NOMO-1 (cell line): ENCODE measurements at regions not wholly inside any gene's neighbourhood (a gene's known extent, or its start where the extent isn't known, plus 50 kb on each side); places are given as distances from the start of the nearest gene placed in this dataset.
"Not testable (repeated sequence)": the region's sequence is repeated elsewhere in the genome, so short reads cannot be mapped to it uniquely, and the experiment has no call there.

Experiments
- DNase-seq, 2 experiments: peaks; one replicate each; lab custom pipeline; 2025; ENCODE audit not compliant: unreplicated experiment in 2 of 2; lab: John Stamatoyannopoulos, UW

DNA sequence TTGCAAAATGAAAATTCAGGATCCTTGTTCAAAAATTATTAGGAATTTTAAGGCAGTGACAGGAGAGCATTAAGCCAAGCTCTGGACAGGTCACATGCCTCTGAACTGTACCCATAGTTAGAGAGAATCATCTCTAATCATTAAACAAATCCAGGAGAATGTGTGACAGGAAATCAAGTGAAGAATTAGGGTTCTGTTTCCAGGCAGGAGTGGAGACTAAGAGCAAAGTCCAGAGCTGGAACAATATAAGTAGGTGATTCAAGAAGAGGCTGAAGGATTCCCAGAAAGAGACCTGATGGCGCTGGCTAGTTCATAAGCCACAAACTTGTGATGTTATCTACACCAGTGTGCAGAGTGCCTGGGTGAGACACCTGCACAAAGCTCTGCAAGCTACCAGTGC lies 104.6 kb upstream of the PRKG2 start:
- DNase-seq, result no peak

DNA sequence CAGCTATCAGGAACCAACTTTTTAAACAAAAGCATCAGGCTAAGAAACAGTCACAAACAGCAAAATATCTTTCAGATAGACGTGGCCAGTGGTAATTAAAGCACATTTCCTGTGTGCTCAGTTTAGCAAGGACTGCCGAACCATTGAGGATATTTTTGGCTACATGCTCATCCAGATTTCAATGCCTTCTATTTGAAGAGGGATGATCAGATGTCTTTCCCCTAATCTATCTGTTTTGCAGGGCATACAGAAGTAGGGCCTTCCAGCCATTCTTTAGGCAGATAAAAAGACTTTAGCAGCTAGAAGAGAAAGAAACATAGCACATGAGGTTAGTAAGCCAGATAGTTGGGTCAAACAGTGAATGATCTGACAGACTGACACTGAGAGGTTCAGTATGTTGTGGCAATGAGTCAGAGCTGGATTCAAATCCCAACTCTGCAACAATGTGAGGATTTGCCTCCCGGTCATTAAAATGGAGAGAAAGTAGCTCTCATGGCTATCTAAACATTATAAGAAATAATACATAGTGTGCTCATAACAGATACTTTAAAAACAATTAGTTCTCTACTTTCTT lies 100.0 kb upstream of the PRKG2 start:
- no peak for DNase-seq

DNA sequence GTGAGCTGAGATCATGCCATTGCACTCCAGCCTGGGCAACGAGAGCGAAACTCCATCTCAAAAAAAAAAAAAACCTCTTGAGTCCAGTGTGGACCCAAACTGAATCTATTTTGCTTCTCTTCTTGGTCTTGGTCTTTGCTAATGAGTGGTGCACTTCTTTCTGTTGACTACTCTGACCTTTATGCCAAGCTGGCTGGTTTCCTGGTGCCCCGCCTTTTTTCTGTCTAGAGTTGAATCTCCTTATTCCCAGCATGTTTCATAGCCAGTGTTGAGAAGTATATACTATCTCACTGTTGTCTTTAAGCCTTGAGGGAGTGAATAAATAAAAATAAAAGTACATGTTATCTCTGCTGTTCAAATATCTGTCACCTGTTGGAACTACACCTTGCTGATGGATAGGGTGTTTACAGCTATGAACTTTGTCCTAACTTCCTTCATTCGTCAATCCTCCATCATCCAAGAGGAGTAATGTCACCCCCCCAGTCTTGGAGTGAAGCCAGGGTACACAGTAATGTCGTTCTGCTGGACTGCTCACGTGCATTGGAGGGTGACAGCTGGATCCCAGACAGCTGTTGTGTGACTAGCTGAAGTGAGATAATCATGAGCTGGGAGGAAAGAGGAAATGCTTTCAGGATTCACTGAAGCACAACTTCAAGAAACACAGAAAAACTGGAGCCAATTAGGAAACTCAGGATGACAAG lies 99.3 kb upstream of the PRKG2 start:
- no peak for DNase-seq

DNA sequence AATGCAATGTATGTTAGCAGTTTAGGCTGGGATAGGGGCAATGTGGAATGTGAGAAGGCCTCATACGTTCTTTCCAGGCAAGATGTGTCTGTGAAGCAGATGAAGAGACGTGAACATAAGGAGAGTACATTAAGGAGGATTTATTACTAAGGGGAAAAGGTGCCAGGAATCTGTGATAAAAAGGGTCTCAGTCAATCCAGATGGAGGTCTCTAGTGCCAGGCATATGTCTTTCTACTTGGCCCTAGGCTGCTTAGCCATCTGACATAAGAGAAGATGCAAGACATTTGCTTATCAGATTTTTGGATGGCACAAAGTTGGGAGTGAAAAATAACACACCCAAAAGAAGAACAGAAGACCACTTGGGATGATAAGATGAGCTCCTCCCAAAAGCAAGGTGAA lies 93.0 kb upstream of the PRKG2 start:
- DNase-seq, result no peak

DNA sequence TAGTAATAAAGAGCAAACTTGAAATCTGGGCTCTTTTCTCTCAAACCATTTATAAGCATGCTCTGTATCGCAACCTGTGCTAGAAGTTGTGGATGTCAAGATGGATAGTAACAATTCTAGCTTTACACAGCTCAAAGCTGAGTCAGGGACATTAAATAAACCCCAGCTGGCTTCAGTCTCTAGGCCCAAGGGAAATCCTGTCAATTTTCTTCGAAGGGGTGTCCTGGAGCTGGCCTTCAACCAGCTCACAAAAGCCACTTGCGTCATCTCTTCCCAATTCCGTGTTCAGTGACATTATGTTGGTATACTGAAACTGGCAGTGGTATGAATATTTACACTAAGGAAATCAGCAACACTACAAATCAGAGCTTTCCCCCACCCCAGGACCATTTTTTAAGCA lies 89.8 kb upstream of the PRKG2 start:
- DNase-seq, result no peak

DNA sequence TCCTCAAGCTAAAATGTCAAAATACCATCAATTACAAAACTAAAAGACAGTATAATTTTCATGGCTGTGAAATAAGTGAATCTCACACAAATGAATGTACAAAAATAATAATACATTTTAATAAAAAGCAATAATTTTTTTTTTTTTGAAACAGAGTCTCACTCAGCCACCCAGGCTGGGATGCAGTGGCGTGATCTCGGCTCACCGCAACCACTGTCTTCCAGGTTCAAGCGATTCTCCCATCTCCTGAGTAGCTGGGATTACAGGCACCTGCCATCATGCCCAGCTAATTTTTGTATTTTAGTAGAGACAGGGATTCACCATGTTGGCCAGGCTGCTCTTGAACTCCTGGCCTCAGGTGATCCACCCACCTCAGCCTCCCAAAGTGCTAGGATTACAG lies 85.3 kb upstream of the PRKG2 start:
- DNase-seq, result not testable (repeated sequence)

DNA sequence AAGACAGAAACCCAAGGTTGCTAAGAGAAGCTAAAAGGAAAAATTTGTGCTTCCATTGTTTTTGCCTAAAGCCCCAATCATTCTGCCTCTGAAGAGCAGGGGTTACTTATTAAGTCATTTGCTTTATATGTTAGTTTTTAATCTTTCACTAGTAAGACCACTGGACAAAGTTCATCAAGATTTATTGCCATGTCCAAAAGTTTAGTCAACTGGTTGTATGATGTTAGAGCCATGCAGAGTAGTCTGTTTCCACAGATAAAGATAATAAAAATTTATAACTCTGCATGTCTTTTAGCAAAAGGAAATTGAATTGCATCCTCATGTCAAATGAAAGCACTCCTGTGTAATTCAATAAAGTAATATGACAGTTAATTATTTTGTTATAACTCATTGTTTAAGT lies 75.8 kb upstream of the PRKG2 start:
- DNase-seq, result no peak

DNA sequence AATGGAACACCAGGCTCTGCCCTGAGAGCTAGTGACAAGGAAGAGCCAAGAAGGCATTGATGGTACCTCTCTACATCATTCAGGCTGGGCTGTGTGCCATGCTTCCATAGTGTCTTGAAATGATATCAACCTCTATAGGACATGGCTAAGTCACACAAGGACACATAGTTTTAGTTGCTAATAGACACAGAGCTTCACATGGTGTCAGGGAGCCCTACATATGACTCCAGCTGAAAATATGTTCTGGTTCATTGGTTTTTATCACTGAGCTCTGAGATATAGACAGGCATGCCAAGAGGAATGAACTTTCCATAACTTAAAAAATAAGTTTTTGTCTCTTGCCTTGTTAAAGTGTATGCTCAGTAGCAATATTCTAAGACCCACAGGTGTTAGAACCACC lies 72.1 kb upstream of the PRKG2 start:
- no peak for DNase-seq

DNA sequence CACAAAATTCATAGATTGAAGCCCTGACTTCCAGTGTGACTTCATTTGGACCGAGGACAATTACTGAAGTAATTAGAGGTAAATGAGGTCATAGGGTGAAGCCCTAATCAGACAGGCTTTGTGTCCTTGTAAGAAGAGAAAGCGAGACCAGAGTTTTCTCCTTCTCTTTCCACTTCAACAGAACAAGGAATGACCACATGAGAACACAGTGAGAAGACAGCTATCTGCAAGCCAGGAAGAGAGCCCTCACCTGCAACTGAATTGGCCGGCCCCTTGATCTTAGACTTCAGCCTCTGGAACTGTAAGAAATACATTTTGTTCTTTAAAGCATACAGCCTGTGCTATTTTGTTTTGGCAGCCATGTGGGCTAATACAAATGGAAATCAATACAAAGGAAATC lies 67.1 kb upstream of the PRKG2 start:
- DNase-seq, result no peak

DNA sequence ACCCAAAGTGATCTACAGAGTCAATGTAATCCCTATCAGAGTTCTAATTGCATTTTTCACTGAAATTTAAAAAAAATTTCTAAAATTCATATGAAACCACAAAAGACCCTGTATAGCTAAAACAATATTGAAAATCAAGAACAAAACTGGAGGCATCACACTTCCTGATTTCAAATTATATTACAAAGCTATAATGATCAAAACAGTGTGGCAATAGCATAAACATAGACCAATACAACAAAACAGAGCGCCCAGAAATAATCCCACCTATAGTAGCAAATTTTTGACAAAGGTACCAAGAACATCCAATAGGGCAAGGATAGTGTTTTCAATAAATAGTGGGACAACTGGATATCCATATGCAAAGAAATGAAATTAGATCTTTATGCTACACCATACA lies 59.4 kb upstream of the PRKG2 start:
- DNase-seq, result no peak

DNA sequence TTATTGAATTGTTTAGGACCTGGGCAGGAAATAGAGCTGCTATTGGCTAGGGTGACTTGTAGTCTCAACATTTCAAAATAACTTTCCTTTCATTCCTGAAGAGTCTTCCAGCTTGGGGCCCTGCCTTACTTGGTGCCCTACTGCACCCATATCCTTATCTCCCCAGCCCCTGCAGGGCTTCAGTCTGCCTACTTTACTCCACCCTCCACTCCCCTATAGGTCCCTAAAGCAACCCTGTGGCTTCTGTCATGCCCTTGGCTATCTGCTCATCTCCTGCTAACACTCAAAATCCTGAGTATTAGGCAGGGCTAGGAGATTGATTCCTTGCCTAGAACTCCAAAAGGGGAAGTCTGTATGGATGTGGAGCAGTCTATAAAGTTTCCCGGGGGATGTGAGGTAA lies 57.6 kb upstream of the PRKG2 start:
- DNase-seq, result no peak
